AG09309 (cell line): ENCODE measurements at regions not wholly inside any gene's neighbourhood (a gene's known extent, or its start where the extent isn't known, plus 50 kb on each side); places are given as distances from the start of the nearest gene placed in this dataset.

ENCODE experiments used
- DNase-seq: peaks from one replicate; pipeline ENCODE4 v3.0.0-alpha.2; 2010; ENCODE audit warnings: low read depth
- H3K4me3 ChIP-seq: 2 replicates; pipeline ENCODE4 v1.5.1; 2011; ENCODE audit warnings: mild to moderate bottlenecking, low read depth, low read length, moderate library complexity; ENCODE audit not compliant: control insufficient read depth
- CTCF ChIP-seq: IDR thresholded peaks from 2 replicates; pipeline ENCODE4 v1.5.1; 2011; ENCODE audit warnings: mild to moderate bottlenecking, low read depth, low read length, inconsistent platforms; ENCODE audit not compliant: insufficient read depth, control insufficient read depth; ENCODE audit errors: missing control alignments

- H3K4me3 ChIP-seq, result no peak overlapping the region
- DNase-seq, result no peak
- TF ChIP-seq CTCF, result no peak
These were observed 338.8 kb upstream of the ATP10B start for GRCh38 chr5:161190778-161191177.

DNA sequence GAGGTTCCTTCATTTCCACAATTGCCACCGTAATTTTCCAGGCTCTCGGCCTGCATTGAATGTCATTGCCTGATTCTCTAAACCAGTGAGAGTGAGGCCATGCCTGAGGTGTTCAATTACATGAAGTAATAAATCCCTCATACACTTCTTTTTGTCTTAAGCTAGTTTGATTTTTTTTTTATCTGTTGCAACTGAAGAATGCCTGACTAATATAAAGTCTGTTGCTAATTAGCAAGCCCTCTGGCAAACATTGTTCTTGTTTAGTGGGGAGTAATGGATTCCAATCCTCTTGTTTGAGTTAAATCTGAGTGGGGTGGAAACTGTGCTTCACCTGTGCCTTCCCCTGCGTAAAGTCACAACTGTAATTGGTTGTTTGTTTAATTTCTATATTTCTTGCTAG, 338.1 kb upstream of the ATP10B start:
- no peak for TF ChIP-seq CTCF
- H3K4me3 ChIP-seq, result no peak overlapping the region

GRCh38 chr5:161189452-161189851, 337.4 kb upstream of the ATP10B start:
- H3K4me3 ChIP-seq, result no peak overlapping the region
- no peak for TF ChIP-seq CTCF
- no peak for DNase-seq

More for the DNA sequence above, 338.1 kb upstream of the ATP10B start:
- DNase-seq, result no peak

- TF ChIP-seq CTCF, result no peak
- H3K4me3 ChIP-seq, result no peak overlapping the region
- DNase-seq, result no peak
These were observed 331.5 kb upstream of the ATP10B start for GRCh38 chr5:161183559-161183958.

DNA sequence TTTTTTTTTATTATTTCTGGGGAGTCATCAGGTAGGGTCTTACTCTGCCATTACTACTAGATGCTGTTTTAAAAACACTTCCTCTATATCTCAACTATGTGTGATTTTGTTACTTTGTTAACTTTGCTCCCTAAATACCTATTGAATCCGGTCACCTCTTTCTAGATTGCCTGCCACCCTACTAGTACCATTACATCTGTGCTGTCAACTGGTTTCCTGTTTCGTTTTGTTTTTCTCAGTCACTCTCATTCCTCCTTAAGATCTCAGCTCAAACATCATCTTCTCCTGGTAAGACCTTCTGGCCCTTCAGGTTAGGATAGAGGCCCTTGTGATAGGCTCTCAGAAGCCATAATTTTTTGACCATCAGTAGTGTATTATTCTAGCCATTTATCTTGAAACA, 324.2 kb upstream of the ATP10B start:
- no peak overlapping the region for H3K4me3 ChIP-seq
- DNase-seq, result no peak
- TF ChIP-seq CTCF, result no peak

DNA sequence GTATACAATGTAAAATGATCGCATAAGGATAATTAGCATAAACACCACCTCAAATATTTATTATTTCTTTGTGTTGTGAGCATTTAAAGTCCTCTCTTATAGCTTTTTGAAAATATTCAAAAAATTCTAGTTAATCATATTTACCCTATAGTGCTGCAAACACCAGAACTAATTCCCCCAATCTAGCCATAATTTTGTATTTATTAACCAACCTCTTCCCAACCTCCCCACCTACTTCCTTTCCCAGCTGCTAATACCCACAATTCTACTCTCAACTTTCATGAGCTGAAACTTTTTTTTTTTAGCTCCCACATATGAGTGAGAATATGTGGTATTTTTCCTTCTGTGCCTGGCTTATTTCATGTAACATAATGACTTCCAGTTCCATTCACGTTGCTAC, 317.8 kb upstream of the ATP10B start:
- no peak overlapping the region for H3K4me3 ChIP-seq
- no peak for DNase-seq
- no peak for TF ChIP-seq CTCF
